H1 (cell line): ENCODE measurements at regions not wholly inside any gene's neighbourhood (a gene's known extent, or its start where the extent isn't known, plus 50 kb on each side); places are given as distances from the start of the nearest gene placed in this dataset.

Source experiments
- CTCF ChIA-PET: fragments of 300-600 bp; sonication (Branson Sonifier 250); formaldehyde crosslinking; loops from one replicate; lab custom pipeline; 2021; ENCODE audit not compliant: partially characterized antibody; lab: Charles Lee
- POLR2A ChIA-PET: fragments of 300-600 bp; sonication (Branson Sonifier 250); formaldehyde crosslinking; loops from one replicate; lab custom pipeline; 2021; ENCODE audit warnings: inconsistent platforms; ENCODE audit not compliant: partially characterized antibody; lab: Charles Lee
- DNase-seq, 2 experiments: peaks; one replicate each; pipeline versions ENCODE4 v3.0.0 to v3.0.0-alpha.2; 2010 to 2022; ENCODE audit warnings: low spot score in 2 of 2, low read depth in 1 of 2, mixed read lengths in 1 of 2
- FAIRE-seq: peaks from 2 replicates; lab custom pipeline; 2011; peaks lifted over from hg19 to GRCh38; lab: Jason Lieb, UNC
- H2AFZ ChIP-seq: 2 replicates; pipeline ENCODE4 v1.8.1; 2012; ENCODE audit warnings: low read length, inconsistent platforms
- H2AK5ac ChIP-seq: 2 replicates; pipeline ENCODE4 v1.6.1; 2013; ENCODE audit warnings: low read depth, low read length
- H2BK120ac ChIP-seq: replicated peaks from 2 replicates; pipeline ENCODE3; 2013; ENCODE audit warnings: low read depth, low read length, inconsistent platforms
- H2BK12ac ChIP-seq: 2 replicates; pipeline ENCODE4 v1.6.1; 2013; ENCODE audit warnings: low read depth, low read length
- H2BK15ac ChIP-seq: 2 replicates; pipeline ENCODE4 v1.6.1; 2013; ENCODE audit warnings: low read length
- H2BK20ac ChIP-seq: 2 replicates; pipeline ENCODE4 v1.6.1; 2013; ENCODE audit warnings: low read length
- H2BK5ac ChIP-seq: 2 replicates; pipeline ENCODE4 v1.6.1; 2013; ENCODE audit warnings: low read depth, low read length
- H3K14ac ChIP-seq: 2 replicates; pipeline ENCODE4 v1.6.1; 2013; ENCODE audit warnings: inconsistent platforms; ENCODE audit not compliant: insufficient read length
- H3K18ac ChIP-seq: 2 replicates; pipeline ENCODE4 v1.6.1; 2013; ENCODE audit warnings: low read length; ENCODE audit errors: extremely low read depth
- H3K23ac ChIP-seq: 2 replicates; pipeline ENCODE4 v1.6.1; 2013; ENCODE audit warnings: inconsistent platforms; ENCODE audit not compliant: insufficient read length
- H3K23me2 ChIP-seq: 2 replicates; pipeline ENCODE4 v1.6.1; 2013; ENCODE audit warnings: low read depth, low read length
- H3K27ac ChIP-seq: 2 replicates; pipeline ENCODE4 v1.6.1; 2011; ENCODE audit warnings: low read depth, low read length, inconsistent platforms
- H3K27me3 ChIP-seq, 4 experiments: replicated peaks in 1 of 4; 1 replicate in 1 of 4; 2 replicates in 3 of 4; pipeline versions ENCODE4 v1.6.1 to v1.8.1; 2011 to 2013; ENCODE audit warnings: low read length in 3 of 4, mild to moderate bottlenecking in 3 of 4, inconsistent platforms in 2 of 4, mixed read lengths in 2 of 4, moderate library complexity in 1 of 4; ENCODE audit not compliant: control insufficient read depth in 3 of 4, insufficient read depth in 3 of 4; ENCODE audit errors: extremely low read depth in 1 of 4
- H3K36me3 ChIP-seq, 4 experiments: 2 replicates each; pipeline versions ENCODE4 v1.6.1 to v1.8.1; 2011 to 2013; ENCODE audit warnings: mild to moderate bottlenecking in 4 of 4, low read length in 3 of 4, moderate library complexity in 2 of 4, control low read depth in 1 of 4, inconsistent platforms in 1 of 4; ENCODE audit not compliant: insufficient read depth in 4 of 4, control insufficient read depth in 2 of 4
- H3K4ac ChIP-seq: replicated peaks from 2 replicates; pipeline ENCODE3; 2013; ENCODE audit warnings: low read length, low read depth, mixed read lengths, inconsistent platforms; ENCODE audit not compliant: insufficient read length
- H3K4me1 ChIP-seq, 4 experiments: replicated peaks in 1 of 4; 1 replicate in 1 of 4; 2 replicates in 3 of 4; pipeline versions ENCODE4 v1.6.1 to v1.8.1; 2011 to 2013; ENCODE audit warnings: low read length in 3 of 4, inconsistent platforms in 2 of 4, mixed read lengths in 1 of 4; ENCODE audit not compliant: insufficient read depth in 4 of 4, control insufficient read depth in 3 of 4
- H3K4me2 ChIP-seq, 2 experiments: 2 replicates each; pipeline versions ENCODE4 v1.6.1 to v1.8.1; 2011 to 2013; ENCODE audit warnings: low read depth in 2 of 2, low read length in 2 of 2, control low read depth in 1 of 2, inconsistent platforms in 1 of 2, mild to moderate bottlenecking in 1 of 2; ENCODE audit not compliant: insufficient read depth in 1 of 2
- H3K4me3 ChIP-seq, 4 experiments: fragments of 200-600, 300-600 bp in 1 of 4; sonication (generic), shearing (Covaris generic), sonication (Bioruptor Twin) in 1 of 4; 2 replicates each; pipeline versions ENCODE4 v1.5.1 to v1.8.1; 2011 to 2016; ENCODE audit warnings: low read length in 4 of 4, low read depth in 3 of 4, control low read depth in 2 of 4, inconsistent platforms in 2 of 4, mild to moderate bottlenecking in 2 of 4, mixed read lengths in 1 of 4, moderate library complexity in 1 of 4; ENCODE audit not compliant: insufficient read depth in 2 of 4; ENCODE audit errors: extremely low read depth in 1 of 4
- H3K56ac ChIP-seq: replicated peaks from 2 replicates; pipeline ENCODE3; 2013; ENCODE audit warnings: low read depth, mild to moderate bottlenecking, mixed read lengths, low read length, inconsistent platforms; ENCODE audit not compliant: insufficient read length
- H3K79me1 ChIP-seq: 2 replicates; pipeline ENCODE4 v1.6.1; 2013; ENCODE audit warnings: low read depth, low read length, control low read depth
- H3K79me2 ChIP-seq, 2 experiments: 2 replicates each; pipeline versions ENCODE4 v1.6.1 to v1.8.1; 2012 to 2013; ENCODE audit warnings: low read length in 2 of 2, mild to moderate bottlenecking in 2 of 2, inconsistent platforms in 1 of 2; ENCODE audit not compliant: insufficient read depth in 2 of 2, control insufficient read depth in 1 of 2
- H3K9ac ChIP-seq, 4 experiments: replicated peaks in 1 of 4; 1 replicate in 1 of 4; 2 replicates in 3 of 4; pipeline versions ENCODE4 v1.6.1 to v1.8.1; 2011 to 2013; ENCODE audit warnings: low read depth in 3 of 4, low read length in 3 of 4, control low read depth in 2 of 4, mild to moderate bottlenecking in 2 of 4, moderate library complexity in 2 of 4, inconsistent platforms in 1 of 4; ENCODE audit errors: extremely low read depth in 1 of 4
- H3K9me3 ChIP-seq, 2 experiments: 2 replicates each; pipeline versions ENCODE4 v1.6.1 to v1.8.1; 2012 to 2013; ENCODE audit warnings: mild to moderate bottlenecking in 2 of 2, moderate library complexity in 2 of 2, control low read depth in 1 of 2, inconsistent platforms in 1 of 2, low read depth in 1 of 2, low read length in 1 of 2, mixed read lengths in 1 of 2; ENCODE audit not compliant: insufficient read depth in 2 of 2
- H4K20me1 ChIP-seq, 2 experiments: replicated peaks in 1 of 2; 2 replicates each; pipeline versions ENCODE3 to v1.8.1; 2011 to 2013; ENCODE audit warnings: inconsistent platforms in 2 of 2, low read length in 2 of 2, mild to moderate bottlenecking in 1 of 2; ENCODE audit not compliant: insufficient read depth in 2 of 2, control insufficient read depth in 1 of 2
- H4K5ac ChIP-seq: 2 replicates; pipeline ENCODE4 v1.6.1; 2013; ENCODE audit warnings: low read length, low read depth, mixed read lengths, inconsistent platforms; ENCODE audit not compliant: insufficient read length
- H4K8ac ChIP-seq: 2 replicates; pipeline ENCODE4 v1.8.0; 2013; ENCODE audit warnings: mild to moderate bottlenecking, moderate library complexity, low read length, inconsistent platforms; ENCODE audit not compliant: insufficient read depth; ENCODE audit errors: extremely low read depth
- H4K91ac ChIP-seq: replicated peaks from 2 replicates; pipeline ENCODE3; 2013; ENCODE audit warnings: low read length, mixed read lengths, inconsistent platforms; ENCODE audit not compliant: insufficient read length
- CREB1 ChIP-seq: IDR thresholded peaks from 2 replicates; pipeline ENCODE4 v1.6.1; 2012; ENCODE audit warnings: inconsistent platforms
- FOSL1 ChIP-seq: IDR thresholded peaks from 2 replicates; pipeline ENCODE4 v1.6.1; 2011; ENCODE audit warnings: mild to moderate bottlenecking, low read depth, low read length, moderate library complexity; ENCODE audit not compliant: insufficient read depth
- GTF2F1 ChIP-seq: IDR thresholded peaks from 2 replicates; pipeline ENCODE4 v1.6.1; 2012; ENCODE audit warnings: low read depth, low read length, improper control_type of control experiment, borderline replicate concordance
- KDM4A ChIP-seq: IDR thresholded peaks from one replicate; pipeline ENCODE4 v1.7.1; 2012; ENCODE audit warnings: low read depth, mild to moderate bottlenecking, moderate library complexity, low read length, inconsistent platforms; ENCODE audit not compliant: severe bottlenecking
- PHF8 ChIP-seq: fragments of 200-600 bp; sonication (generic); conservative IDR thresholded peaks from 2 replicates; pipeline ENCODE4 v1.7.1; 2012; ENCODE audit warnings: low read depth, mild to moderate bottlenecking, inconsistent platforms, low read length, moderate library complexity
- POLR2A ChIP-seq, 2 experiments: IDR thresholded peaks; 1 replicate in 1 of 2; 2 replicates in 1 of 2; pipeline ENCODE4 v1.6.1; 2011; ENCODE audit warnings: low read depth in 2 of 2, low read length in 2 of 2, mild to moderate bottlenecking in 2 of 2; ENCODE audit errors: control extremely low read depth in 1 of 2
- TEAD4 ChIP-seq: IDR thresholded peaks from 2 replicates; pipeline ENCODE4 v1.6.1; 2012; ENCODE audit warnings: low read depth, low read length, inconsistent platforms, mixed read lengths
- WGBS, 2 experiments: shearing (Covaris generic) in 1 of 2; methylation state at CpG; one replicate each; pipeline versions ENCODE4 v1.1.6 to v1.1.7; 2013 to 2015; ENCODE audit warnings: low lambda C conversion rate in 2 of 2, mixed read lengths in 2 of 2, inconsistent platforms in 1 of 2, low coverage in 1 of 2, missing lambda C conversion rate in 1 of 2; ENCODE audit not compliant: insufficient replicate concordance in 2 of 2, insufficient coverage in 1 of 2, insufficient read length in 1 of 2; ENCODE audit errors: extremely low coverage in 1 of 2, missing lambda C conversion rate in 1 of 2; 5-methylcytosine and 5-hydroxymethylcytosine counted together

DNA sequence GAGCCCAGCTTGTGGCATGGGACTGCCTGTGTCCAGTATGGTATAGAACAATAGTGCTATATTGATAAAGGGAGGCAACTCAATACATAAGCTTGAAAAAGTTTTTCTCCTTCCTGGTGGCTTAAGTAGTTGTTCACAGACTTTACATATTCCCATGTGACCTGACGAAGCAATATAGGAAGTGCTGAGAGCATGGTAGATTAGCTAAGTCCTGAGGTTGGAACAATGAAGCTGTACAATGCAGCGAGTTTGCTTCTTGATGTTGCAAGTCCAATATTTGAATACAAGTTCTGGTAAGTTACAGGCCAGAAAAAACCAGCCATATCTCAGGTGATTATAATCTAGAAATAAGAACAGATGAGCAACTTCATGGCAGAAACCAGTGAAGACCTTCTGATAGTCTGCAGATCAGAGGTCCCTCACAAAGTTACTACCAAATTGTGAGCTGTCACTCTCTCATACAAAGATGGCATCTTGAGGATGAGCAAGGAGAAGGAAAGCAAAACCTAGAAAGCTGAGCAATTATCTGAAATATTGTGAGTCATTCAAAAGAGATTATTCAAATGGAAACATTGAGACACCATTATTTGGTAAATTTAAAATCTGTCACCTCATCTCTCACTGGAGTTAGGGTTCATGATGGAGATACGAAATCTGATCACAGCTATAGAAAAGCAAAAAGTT is 72.9 kb upstream of the BTG1 start:
- Histone ChIP-seq H3K36me3 (no peaks in the 10 kb centered on the region), H4K8ac (no peak overlapping the region), H2BK12ac (no peak overlapping the region), H2BK20ac (no peak overlapping the region), H3K56ac (no peak overlapping the region), H3K79me1 (no peaks in the 10 kb centered on the region), H3K79me2 (no peaks in the 10 kb centered on the region), H2BK15ac (no peak overlapping the region), H3K27me3 (no peaks in the 10 kb centered on the region), H4K20me1 (no peaks in the 10 kb centered on the region), H3K9ac (no peak overlapping the region), H4K91ac (no peak overlapping the region), H2BK120ac (no peak overlapping the region), H2AFZ (no peak overlapping the region), H3K4me2 (no peak overlapping the region), H3K4ac (no peak overlapping the region), H4K5ac (no peak overlapping the region), H3K9me3 (no peaks in the 10 kb centered on the region), H3K14ac (no peak overlapping the region), H3K23me2 (no peaks in the 10 kb centered on the region), H3K4me3 (no peak overlapping the region), H3K23ac (no peak overlapping the region), H3K18ac (no peak overlapping the region), H3K4me1 (no peaks in the 10 kb centered on the region), H2AK5ac (no peak overlapping the region), H2BK5ac (no peak overlapping the region), H3K27ac (no peak overlapping the region)
- no peak for DNase-seq
- FAIRE-seq = no peak
- ChIA-PET CTCF (interaction anchor here (0.9 kb wide), 1 partner anchor 398 kb away, joined by 3 read pairs; no protein-coding TSS in a partner anchor), POLR2A (no interaction called here)
- whole genome bisulfite sequencing, 2 experiments = 96% methylated on average over 3 of the region's 3 CpGs; no CpG with 5 or more reads in 1 of the 2 experiments
- TF ChIP-seq POLR2A (IDR thresholded peaks at IDR 0.05; ENCODE audit: control extremely low read depth in 1 of 2, low read depth in 2 of 2, low read length in 2 of 2) (no peak), TEAD4 (no peak), CREB1 (no peak), FOSL1 (no peak), PHF8 (no peak), GTF2F1 (no peak), KDM4A (no peak)
